T-helper 1 cell treated with Interleukin-12 subunit alpha and Interleukin-12 subunit beta and Interleukin-4 antibody, amounts not matched to agents 30 ng/mL and 1 ng/mL, for 36 hours (primary cell): ENCODE measurements at regions not wholly inside any gene's neighbourhood (a gene's known extent, or its start where the extent isn't known, plus 50 kb on each side); places are given as distances from the start of the nearest gene placed in this dataset.
"Not testable (repeated sequence)": the region's sequence is repeated elsewhere in the genome, so short reads cannot be mapped to it uniquely, and the experiment has no call there.

Experiments used
- intact Hi-C: fragments of 100-400 bp; cut with micrococcal nuclease; formaldehyde crosslinking; loops from one replicate; pipeline ENCODE4 v1.15.1; 2024

DNA sequence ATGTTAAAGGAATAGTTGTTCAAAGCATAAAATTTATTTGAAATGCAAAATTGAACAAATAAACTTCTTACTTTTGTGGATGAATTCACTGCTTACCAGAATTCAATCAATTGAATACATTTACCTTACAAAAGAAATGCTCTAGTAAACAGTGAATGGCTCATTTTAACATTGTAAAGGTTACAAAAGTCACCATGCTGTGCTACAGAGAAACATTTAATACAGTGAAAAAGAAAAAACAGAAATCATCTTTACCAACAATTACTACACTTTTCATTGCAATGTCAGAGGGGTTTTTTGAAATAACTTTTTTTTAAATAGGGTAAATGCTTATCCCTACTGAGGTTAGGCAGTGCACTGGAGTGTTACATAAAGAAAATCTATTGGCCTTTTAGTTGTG lies 853.0 kb downstream of the NCAM2 start:
- intact Hi-C loops, result no loop called here

DNA sequence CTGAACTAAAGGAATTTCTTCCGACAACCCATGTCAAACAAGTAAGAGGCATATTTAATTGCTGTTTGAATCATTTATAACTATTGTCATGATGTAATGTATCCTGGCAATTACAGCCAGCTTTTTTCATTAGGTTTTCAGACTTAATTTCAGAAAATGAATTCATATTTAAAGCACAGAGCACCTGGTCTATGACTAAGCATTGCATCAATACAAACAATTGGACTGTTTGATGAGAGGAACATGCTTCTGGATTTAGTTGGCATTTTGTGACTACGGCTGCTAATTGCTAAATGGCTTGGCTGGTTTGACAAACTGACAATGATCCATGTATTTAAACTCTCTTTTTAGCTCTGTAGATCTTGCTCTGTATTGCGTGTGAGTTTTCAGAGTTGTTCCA lies 853.4 kb downstream of the NCAM2 start:
- intact Hi-C loops, result no loop called here

DNA sequence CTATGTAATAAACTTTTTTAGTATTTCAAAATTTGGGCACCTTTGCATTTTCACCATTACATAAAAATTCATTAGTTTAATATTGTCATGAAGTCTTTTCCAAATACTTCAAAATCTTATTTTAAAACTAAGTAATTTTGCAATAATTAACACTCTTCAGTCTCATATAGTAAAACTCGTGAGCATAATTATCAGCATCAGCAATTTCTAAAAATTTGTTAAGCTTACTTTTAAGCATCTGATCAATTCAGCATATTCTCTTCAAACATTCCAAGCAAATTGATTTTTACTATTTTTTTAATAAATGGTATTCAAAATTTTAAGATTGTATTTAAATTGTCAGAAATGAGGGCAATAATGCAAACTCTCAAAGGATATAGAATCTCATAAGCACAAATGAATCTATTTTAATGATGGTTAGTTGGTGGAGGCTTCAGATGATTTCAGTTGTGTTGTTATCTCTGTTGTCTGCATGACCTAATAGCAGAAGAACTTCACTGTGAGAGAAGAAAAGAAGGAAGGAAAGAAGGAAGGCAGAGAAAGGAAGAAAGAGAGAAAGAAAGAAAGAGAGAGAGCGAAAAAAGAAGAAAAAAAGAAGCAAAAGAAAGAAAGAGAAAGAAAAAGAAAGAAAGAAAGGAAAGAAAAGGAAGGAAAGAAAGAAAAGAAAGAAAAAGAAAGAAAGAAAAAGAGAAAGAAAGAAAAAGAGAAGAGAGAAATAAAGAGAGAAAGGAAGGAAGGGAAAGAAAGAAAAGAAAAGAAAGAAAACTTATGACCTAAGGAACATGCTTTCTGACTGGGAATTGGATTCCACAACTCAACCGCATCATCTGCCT lies 860.5 kb downstream of the NCAM2 start:
- intact Hi-C loops, result no loop called here

DNA sequence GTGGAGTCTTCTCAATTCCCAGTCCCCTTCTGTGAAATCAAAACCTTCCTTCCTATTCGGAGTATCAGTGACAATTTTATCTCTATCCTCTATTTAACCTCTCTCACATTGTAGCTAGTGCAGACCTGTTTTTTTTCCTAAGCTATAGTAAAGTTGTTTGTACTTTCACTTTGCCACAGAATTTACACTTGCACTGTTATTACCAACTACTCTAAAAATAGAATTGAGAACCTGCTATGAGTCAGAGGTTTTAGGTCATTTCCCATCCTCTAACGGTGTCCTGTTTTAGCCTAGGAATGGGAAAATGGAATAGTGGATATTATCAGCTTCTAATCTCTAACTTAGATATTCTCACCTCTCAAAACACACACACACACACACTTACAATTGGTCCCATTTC lies 862.7 kb downstream of the NCAM2 start:
- intact Hi-C loops, result no loop called here

DNA sequence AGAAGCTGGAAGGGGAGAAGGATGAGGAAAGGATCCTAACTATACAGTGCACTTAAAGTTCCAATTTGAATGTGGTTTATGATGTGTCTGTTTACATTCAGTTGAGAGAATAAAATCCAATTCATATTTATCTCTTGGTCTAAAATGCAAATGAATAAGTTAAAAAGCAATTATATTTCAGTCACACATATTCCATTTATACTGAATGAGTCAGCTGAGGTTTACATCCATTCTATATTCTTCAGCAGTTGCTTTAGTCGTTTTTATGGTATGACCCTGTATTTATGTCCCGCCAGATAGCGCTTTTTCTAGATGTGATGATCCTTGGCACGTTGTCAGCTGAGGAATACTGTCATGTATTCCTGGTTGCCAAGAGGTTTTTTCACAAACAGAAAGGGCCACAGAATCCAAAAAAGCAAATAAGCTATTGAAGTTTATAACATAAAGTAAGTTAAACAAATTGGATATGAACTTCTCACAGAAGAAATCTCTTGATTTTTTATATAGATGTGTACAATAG lies 866.2 kb downstream of the NCAM2 start:
- intact Hi-C loops, result no loop called here

DNA sequence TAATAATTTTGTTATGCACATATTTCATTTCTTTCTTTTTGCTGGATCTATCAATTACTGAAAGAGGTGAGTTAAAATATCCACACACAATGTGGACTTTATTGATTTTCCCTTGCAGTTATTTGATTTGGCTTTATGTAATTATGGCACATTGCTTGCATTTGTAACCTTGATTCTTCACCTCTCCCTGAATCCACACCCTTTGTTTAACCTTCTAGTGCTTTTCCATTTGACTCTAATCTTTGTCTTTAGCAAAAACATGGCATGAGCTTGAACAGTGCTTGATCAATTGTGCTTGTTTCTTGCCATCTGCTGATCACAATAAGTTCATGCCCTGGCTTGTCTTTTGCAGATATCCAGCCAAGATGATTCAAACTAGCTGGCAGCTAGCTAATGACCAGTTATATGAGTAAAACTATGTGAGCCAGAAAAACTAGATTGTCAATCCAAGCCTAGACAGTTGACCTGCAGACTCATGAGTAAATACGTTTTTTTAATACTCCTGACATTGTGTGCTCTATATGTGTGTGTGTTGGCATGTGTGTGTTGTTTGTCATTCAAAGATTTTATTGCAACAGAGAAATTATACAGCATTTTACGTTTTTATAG lies 899.2 kb downstream of the NCAM2 start:
- intact Hi-C loops, result no loop called here

DNA sequence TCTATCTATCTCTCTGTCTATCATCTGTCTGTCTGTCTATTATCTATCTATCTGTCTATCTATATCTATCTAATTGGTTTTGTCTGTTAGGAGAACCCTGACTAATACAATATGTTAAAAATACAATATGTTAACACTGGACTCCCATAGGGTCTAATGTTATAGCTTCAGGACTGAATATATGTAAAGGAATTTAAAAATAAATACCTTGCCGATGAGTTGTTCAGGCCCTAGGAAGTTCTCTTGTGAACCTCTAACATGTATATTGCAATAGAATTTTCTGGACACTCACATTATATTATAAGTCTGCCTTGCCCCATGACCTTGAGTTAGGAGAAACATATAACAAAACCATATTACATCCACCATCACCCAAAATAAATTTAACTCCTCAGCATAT lies 900.6 kb downstream of the NCAM2 start:
- intact Hi-C loops, result no loop called here

DNA sequence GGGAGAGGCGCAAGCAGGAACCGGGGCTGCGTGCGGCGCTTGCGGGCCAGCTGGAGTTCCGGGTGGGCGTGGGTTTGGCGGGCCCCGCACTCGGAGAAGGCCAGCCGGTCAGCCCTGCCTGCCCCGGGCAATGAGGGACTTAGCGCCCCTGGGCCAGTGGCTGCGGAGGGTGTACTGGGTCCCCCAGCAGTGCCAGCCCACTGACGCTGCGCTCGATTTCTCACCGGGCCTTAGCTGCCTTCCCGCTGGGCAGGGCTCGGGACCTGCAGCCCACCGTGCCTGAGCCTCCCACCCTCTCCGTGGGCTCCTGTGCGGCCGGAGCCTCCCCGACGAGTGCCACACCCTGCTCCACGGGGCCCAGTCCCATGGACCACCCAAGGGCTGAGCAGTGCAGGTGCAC lies 904.2 kb downstream of the NCAM2 start:
- intact Hi-C loops, result not testable (repeated sequence)

DNA sequence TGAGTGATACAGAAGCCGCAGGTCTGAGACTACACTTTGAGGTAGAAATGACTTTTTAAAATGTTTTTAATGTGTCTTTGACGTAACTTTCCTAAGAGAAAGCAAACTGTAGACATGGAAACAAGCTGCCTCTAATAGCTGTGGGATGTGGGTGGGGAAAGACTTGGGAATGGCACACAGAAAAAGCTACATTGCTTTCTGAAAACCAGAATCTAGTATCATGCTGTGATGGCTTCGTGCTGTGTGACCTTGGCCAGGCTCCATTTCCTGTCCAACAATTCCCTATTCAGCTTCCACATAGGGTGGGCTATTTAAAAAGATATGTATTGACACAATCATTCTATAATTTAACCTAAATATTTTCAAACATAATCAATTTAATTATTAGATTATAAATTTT lies 909.1 kb downstream of the NCAM2 start:
- intact Hi-C loops, result no loop called here

DNA sequence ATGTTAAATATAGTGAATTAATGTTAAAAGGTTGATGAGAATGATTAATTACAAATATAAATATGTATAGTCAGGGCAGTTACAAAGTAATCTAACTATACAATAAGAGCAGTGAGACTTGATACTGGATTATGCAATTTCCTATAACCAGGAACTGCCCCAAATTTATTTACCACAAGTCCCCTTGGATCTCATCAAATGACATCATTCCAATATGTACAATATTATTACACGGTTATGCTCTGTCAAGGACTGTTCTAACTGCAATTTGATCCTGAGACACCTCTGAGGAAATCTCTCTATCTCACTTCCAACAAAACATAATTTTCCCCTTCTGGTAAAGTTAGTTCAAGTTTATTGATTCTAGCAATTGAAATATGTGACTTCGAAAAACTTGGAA lies 917.6 kb downstream of the NCAM2 start:
- intact Hi-C loops, result no loop called here

DNA sequence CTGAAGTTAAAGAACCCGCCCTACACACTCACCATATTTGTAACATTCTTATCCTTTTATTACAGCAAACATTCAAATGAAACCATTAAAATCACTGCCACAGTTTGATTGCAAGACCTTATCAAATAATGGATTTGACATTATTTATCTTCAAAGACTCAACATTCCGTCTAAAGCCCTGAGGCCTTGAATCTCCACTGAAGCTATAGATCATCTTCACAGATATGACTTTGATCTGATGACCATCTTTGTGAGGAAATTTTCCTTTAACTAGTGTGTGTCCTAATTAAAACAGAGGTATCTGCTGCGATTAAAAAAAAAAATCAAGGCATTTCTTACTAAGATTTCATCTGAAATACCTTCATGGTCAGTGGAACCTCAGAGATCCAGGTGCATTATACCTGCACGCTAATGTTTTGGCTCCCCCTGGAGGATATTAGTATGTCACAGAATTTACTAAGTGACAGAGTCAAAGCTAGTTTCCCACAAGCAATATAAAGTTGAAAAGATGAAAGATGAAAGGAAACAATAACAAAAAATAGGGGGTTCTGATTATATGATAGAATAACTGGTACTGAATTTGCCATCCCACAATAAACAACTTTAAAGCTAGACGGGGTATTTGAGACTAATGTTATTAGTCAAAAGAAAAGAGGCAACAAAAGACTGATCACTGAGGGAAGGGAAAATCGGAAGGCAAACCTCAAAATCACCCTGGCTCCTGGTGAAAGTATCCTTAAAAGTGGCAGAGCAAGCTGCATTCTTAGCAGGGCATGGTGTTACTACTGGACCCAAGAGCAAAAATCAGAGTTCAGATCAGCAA lies 923.4 kb downstream of the NCAM2 start:
- intact Hi-C loops, result loop anchor here (1.0 to 5.0 kb wide), 3 partner anchors 689 to 922 kb away; no protein-coding TSS in a partner anchor

DNA sequence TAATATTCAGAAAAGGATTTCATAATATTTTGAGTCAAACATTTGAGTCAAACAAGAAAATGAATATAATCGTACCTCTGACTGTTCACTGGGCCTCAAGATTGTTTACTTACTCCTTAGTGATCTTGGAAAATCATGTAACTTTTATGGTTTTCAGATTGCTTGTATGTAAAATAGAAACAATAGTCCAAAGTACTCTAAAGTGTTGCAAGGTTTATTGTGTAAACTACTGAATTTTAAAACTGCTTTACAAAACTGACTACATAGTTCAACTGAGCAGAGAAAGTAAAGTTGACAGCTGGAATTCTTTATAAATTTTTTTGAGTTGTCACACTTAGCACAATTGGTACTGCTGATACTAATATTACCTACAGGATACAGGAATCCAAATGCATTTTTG lies 931.0 kb downstream of the NCAM2 start:
- intact Hi-C loops, result no loop called here

DNA sequence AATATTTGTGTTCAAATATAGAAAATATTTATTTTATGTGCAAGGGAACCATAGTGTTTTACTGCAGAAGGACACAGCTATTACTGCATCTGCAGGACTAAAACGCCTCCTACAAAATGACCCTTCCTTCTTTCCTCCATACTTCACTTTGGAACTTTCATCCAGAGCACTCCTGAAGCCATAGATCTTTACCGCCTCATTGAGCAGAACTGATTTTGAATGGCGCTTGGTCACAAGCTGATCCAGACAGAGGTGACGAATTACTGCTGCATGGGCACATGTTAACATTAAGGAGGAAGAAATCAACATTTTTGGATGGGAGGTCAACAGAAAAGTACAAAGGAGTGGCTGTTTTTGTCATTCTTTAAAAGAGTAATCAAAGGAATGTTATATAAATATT lies 931.6 kb downstream of the NCAM2 start:
- intact Hi-C loops, result no loop called here

DNA sequence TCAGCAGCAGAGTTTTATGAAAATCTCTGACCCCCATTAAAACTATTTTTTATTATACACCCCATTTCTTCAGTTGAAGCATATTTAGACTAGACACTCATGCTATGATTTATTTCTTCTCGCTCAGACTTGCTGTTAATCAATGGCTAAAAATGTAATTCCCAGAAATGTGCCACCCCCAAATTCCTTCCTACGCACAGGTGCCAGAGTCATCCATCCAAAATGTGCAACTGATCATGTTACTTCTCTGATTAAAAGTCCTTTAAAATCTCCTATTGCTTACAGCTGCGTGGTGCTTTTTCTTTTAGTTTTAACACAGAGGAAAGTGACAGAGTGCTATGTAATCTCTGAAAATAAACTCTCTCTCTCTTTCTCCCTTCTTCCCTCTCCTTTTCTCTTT lies 954.4 kb downstream of the NCAM2 start:
- intact Hi-C loops, result no loop called here

DNA sequence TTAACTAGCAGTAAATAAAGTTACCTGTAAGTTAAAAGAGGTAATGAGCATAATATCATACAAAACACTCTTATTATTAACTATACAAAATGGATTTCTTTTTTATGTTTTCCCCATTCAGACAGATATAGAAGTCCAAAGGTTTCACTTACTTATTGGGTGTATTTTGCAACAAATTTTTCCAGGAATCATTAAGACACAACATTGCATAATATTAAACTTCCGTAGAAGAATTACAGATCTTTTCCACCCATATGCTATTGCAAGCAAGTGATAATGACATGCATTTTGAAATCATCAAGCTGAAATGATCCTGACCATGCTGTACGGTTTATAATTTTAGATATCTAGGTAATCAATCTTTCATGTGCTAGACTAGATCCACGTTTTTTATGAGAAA lies 957.0 kb downstream of the NCAM2 start:
- intact Hi-C loops, result no loop called here

DNA sequence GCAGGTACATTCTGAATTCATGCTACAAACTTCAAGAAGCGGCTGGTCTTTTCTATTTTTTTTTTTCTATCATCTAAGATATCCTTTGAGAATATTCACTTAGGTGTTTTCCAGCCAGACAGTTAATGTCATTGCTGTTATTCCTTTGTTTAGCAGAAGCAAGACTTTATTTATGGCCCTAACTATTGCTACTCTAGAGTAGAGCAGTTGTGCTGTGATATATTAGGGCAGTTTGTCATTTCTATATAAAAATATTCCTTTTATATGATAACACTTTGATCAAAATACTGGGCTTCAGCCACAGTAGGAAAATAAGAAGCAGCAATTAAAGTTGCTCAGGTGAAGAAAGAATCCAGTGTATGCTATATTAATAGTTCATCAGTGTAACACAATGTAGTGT lies 959.3 kb downstream of the NCAM2 start:
- intact Hi-C loops, result no loop called here

DNA sequence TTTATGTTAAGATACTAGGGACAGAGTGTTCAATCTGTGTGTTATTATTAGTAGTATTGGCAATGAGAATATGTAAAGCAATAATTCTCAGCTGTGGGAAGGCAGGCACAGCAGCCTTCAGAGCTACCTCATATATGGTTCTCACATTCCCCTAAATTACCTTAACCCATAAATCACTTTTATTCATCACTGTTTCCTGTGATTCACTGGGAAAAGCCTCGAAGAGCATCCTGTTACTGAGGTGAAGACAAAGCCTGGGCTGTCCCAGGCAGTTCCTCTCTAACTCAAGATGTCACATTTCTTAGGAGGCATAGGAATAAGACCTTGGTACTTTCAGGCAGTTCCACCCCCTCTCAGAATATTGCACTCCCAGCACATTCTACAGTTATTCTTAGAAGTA lies 965.7 kb downstream of the NCAM2 start:
- intact Hi-C loops, result no loop called here

DNA sequence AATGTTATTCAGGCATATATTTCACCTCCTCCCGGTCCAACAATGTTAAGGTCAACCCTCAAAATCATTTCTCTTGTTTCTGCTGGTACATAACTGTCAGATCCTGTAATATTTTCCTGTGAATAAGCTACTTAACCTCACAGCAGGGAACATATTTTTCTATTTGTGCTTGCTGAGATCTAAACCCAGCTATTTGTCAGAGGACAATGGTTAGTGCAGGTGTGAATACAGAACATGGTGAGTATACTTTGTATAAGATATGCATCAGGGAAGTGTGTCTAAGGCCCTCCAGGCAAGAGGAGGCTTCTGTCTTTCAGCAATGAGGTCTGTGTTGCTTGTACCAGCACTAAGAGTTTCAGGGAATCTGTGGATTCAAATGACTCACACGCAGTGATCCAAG lies 970.6 kb downstream of the NCAM2 start:
- intact Hi-C loops, result no loop called here

DNA sequence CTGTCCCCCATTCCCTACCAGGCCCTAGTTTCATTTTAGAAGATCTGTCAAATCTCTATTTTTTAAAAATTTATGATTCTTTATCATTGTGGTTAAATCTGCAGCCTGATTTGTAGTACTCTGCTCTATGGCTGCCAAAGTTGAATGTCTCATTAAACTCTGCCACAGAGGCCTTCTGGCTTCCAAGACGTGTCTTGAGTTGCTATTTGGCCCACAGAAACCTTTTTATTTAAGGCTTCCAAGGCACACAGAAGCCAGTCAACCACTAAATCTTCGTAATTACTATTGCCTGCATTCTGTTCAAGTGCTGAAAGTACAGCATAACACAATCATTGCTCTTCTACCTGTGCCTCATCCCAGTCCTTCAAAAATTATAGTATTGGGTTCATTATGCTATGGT lies 971.0 kb downstream of the NCAM2 start:
- intact Hi-C loops, result no loop called here

DNA sequence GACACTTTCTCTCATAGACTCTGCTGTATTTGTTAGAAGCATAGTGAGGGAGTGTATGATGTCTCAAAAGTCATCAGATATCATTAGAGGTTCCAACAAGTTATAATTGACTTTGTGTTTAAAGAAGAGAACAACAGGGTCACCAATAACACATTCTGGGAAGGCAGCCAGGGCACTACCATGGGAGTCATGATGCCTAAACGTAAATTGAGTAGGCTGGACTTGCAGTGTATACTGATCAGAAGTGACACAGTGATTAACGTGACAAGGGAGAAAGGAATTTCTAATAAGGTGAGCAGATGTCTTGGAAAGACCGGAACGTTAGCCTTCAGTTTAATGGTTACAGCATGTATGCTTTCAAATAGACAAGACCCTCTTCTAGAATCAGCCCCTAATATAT lies 973.2 kb downstream of the NCAM2 start:
- intact Hi-C loops, result no loop called here

DNA sequence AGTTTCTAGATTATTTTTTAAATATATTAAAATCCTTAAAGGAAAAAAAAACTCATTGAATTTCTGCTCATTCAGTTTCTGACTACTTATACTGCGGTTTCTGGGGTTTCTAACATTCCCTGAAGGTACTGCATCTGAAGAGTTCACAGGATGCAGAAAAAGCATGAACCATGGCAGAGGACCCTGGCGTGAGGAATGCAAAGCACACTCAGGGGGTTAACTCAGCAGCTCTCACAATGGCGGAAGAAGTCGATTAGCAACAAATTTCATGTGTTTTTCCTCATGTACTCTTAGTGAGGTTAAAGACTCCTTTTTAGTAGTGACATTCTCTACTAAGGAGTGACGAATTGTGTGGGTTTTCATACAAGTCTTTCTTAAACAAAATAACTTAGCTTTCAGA lies 975.6 kb downstream of the NCAM2 start:
- intact Hi-C loops, result no loop called here

DNA sequence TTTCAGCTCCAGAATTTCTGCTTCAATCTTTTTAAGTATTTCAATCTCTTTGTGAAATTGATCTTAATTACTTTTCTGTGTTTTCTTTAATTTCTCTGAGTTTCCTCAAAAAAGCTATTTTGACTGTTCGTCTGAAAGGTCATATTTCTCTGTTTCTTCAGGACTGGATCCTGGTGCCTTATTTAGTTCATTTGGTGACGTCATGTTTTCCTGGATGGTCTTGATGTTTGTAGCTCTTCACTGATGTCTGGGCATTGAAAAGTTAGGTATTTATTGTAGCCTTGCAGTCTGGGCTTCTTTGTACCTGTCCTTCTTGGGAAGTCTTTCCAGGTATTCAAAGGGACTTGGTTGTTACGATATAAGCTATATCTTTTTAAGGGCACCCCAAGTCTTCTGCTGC lies 998.7 kb downstream of the NCAM2 start:
- intact Hi-C loops, result no loop called here
